UCSD-AML1 (cell line): ENCODE measurements at regions not wholly inside any gene's neighbourhood (a gene's known extent, or its start where the extent isn't known, plus 50 kb on each side); places are given as distances from the start of the nearest gene placed in this dataset.

Experiments used
- DNase-seq: peaks from one replicate; lab custom pipeline; 2025; ENCODE audit not compliant: unreplicated experiment; lab: John Stamatoyannopoulos, UW

- no peak for DNase-seq
Observed at GRCh38 chr2:186433040-186433439, 53.0 kb upstream of the ZC3H15 start.

- no peak for DNase-seq
Observed at GRCh38 chr2:186433777-186434432, 52.2 kb upstream of the ZC3H15 start.
